ENCODE measurements at regions not wholly inside any gene's neighbourhood (a gene's known extent, or its start where the extent isn't known, plus 50 kb on each side); places are given as distances from the start of the nearest gene placed in this dataset.

- Histone ChIP-seq H3K27me3 (ENCODE audit: control insufficient read depth, low read length) (peaks cover 6% of the 10 kb centered on the region; the same call in 1 of the 2 replicates), H3K9me3 (ENCODE audit: control insufficient read depth, insufficient read depth, low read length) (no peaks in the 10 kb centered on the region), H3K4me2 (ENCODE audit: low read length) (no peak overlapping the region), H3F3A (ENCODE audit: control insufficient read depth, insufficient read depth) (no peaks in the 10 kb centered on the region; the same call in 1 of the 2 replicates), H3K4me3 (ENCODE audit: low read length) (no peak overlapping the region), H3K9me2 (replicated peaks; ENCODE audit: control insufficient read depth, low read length) (no peaks in the 10 kb centered on the region), H4K20me1 (ENCODE audit: control insufficient read depth, insufficient read depth, low read depth, low read length) (no peaks in the 10 kb centered on the region), H3K27ac (ENCODE audit: low read depth, low read length) (no peak overlapping the region), H3K4me1 (ENCODE audit: control insufficient read depth, low read length) (peaks cover 50% of the 10 kb centered on the region), H3K79me2 (ENCODE audit: control insufficient read depth, low read length) (no peaks in the 10 kb centered on the region), H3K36me3 (ENCODE audit: control insufficient read depth, low read length) (no peaks in the 10 kb centered on the region)
- TF ChIP-seq EZH2phosphoT487 (IDR thresholded peaks at IDR 0.05; ENCODE audit: borderline replicate concordance, low read length) (no peak), CTCF (IDR thresholded peaks at IDR 0.05; ENCODE audit: low read depth, low read length, poor library complexity, severe bottlenecking) (no peak)
Measured at GRCh38 chr16:85331688-85332087, 219.4 kb upstream of the CIBAR2 start.

- H4K20me1 ChIP-seq (ENCODE audit: control insufficient read depth, insufficient read depth, low read depth, low read length): no peaks in the 10 kb centered on the region
- H3K9me3 ChIP-seq (ENCODE audit: control insufficient read depth, insufficient read depth, low read length): no peaks in the 10 kb centered on the region
- H3K27ac ChIP-seq (ENCODE audit: low read depth, low read length): no peak overlapping the region
- H3K36me3 ChIP-seq (ENCODE audit: control insufficient read depth, low read length): no peaks in the 10 kb centered on the region
- no peak overlapping the region for H3K4me2 ChIP-seq (ENCODE audit: low read length)
- no peaks in the 10 kb centered on the region; the same call in 1 of the 2 replicates for H3F3A ChIP-seq (ENCODE audit: control insufficient read depth, insufficient read depth)
- peaks cover 6% of the 10 kb centered on the region; the same call in 1 of the 2 replicates for H3K27me3 ChIP-seq (ENCODE audit: control insufficient read depth, low read length)
- H3K4me1 ChIP-seq (ENCODE audit: control insufficient read depth, low read length): peaks cover 46% of the 10 kb centered on the region
- no peak for TF ChIP-seq EZH2phosphoT487 (IDR thresholded peaks at IDR 0.05; ENCODE audit: borderline replicate concordance, low read length)
- no peak for TF ChIP-seq CTCF (IDR thresholded peaks at IDR 0.05; ENCODE audit: low read depth, low read length, poor library complexity, severe bottlenecking)
- no peak overlapping the region for H3K4me3 ChIP-seq (ENCODE audit: low read length)
- no peaks in the 10 kb centered on the region for H3K9me2 ChIP-seq (replicated peaks; ENCODE audit: control insufficient read depth, low read length)
- no peaks in the 10 kb centered on the region for H3K79me2 ChIP-seq (ENCODE audit: control insufficient read depth, low read length)
Measured at GRCh38 chr16:85332175-85332574, 219.9 kb upstream of the CIBAR2 start.

- Histone ChIP-seq H3K36me3 (ENCODE audit: control insufficient read depth, low read length) (no peaks in the 10 kb centered on the region), H3K4me3 (ENCODE audit: low read length) (no peak overlapping the region), H3K4me1 (ENCODE audit: control insufficient read depth, low read length) (peaks cover 34% of the 10 kb centered on the region), H3K79me2 (ENCODE audit: control insufficient read depth, low read length) (no peaks in the 10 kb centered on the region), H3K27ac (ENCODE audit: low read depth, low read length) (no peak overlapping the region), H3K4me2 (ENCODE audit: low read length) (no peak overlapping the region), H4K20me1 (ENCODE audit: control insufficient read depth, insufficient read depth, low read depth, low read length) (no peaks in the 10 kb centered on the region), H3K27me3 (ENCODE audit: control insufficient read depth, low read length) (peaks cover 6% of the 10 kb centered on the region; the same call in 1 of the 2 replicates), H3K9me2 (replicated peaks; ENCODE audit: control insufficient read depth, low read length) (no peaks in the 10 kb centered on the region), H3K9me3 (ENCODE audit: control insufficient read depth, insufficient read depth, low read length) (no peaks in the 10 kb centered on the region), H3F3A (ENCODE audit: control insufficient read depth, insufficient read depth) (no peaks in the 10 kb centered on the region; the same call in 1 of the 2 replicates)
- TF ChIP-seq CTCF (IDR thresholded peaks at IDR 0.05; ENCODE audit: low read depth, low read length, poor library complexity, severe bottlenecking) (no peak), EZH2phosphoT487 (IDR thresholded peaks at IDR 0.05; ENCODE audit: borderline replicate concordance, low read length) (no peak)
Measured at GRCh38 chr16:85333337-85333736, 221.1 kb upstream of the CIBAR2 start.
